Stimulated activated CD4-positive, alpha-beta T cell treated with anti-CD3 and anti-CD28 coated beads, Interleukin-2, amount 100 ng/mL, for 4 hours (primary cell): ENCODE measurements at regions not wholly inside any gene's neighbourhood (a gene's known extent, or its start where the extent isn't known, plus 50 kb on each side); places are given as distances from the start of the nearest gene placed in this dataset.

Experiments used
- DNase-seq: peaks from one replicate; pipeline ENCODE4 v3.0.0-alpha.2; 2020; ENCODE audit warnings: low read depth

- DNase-seq, result no peak
Observed at GRCh38 chr3:7793786-7794185, 707.8 kb upstream of the LMCD1 start.

- no peak for DNase-seq
Observed at GRCh38 chr3:7798276-7798675, 703.3 kb upstream of the LMCD1 start.

GRCh38 chr3:7800006-7800780, 701.4 kb upstream of the LMCD1 start:
- no peak for DNase-seq

- no peak for DNase-seq
Observed at GRCh38 chr3:7812490-7812889, 689.1 kb upstream of the LMCD1 start.

- DNase-seq, result no peak
Observed at GRCh38 chr3:7813365-7813764, 688.3 kb upstream of the LMCD1 start.

- no peak for DNase-seq
Observed at GRCh38 chr3:7817239-7817638, 684.4 kb upstream of the LMCD1 start.

GRCh38 chr3:7820969-7821368, 680.7 kb upstream of the LMCD1 start:
- no peak for DNase-seq

GRCh38 chr3:7821858-7822257, 679.8 kb upstream of the LMCD1 start:
- no peak for DNase-seq

GRCh38 chr3:7841451-7841850, 660.2 kb upstream of the LMCD1 start:
- no peak for DNase-seq

- no peak for DNase-seq
Observed at GRCh38 chr3:7843441-7843840, 658.2 kb upstream of the LMCD1 start.

- DNase-seq, result no peak
Observed at GRCh38 chr3:7847021-7847420, 654.6 kb upstream of the LMCD1 start.

- DNase-seq, result no peak
Observed at GRCh38 chr3:7847521-7847920, 654.1 kb upstream of the LMCD1 start.

GRCh38 chr3:7854266-7854665, 647.4 kb upstream of the LMCD1 start:
- no peak for DNase-seq

- DNase-seq, result no peak
Observed at GRCh38 chr3:7854721-7855120, 646.9 kb upstream of the LMCD1 start.

- DNase-seq, result no peak
Observed at GRCh38 chr3:7865611-7866010, 636.0 kb upstream of the LMCD1 start.

GRCh38 chr3:7867587-7867986, 634.0 kb upstream of the LMCD1 start:
- DNase-seq, result no peak

- no peak for DNase-seq
Observed at GRCh38 chr3:7871003-7871560, 630.5 kb upstream of the LMCD1 start.

- DNase-seq, result no peak
Observed at GRCh38 chr3:7874116-7874515, 627.5 kb upstream of the LMCD1 start.

GRCh38 chr3:7875925-7876324, 625.7 kb upstream of the LMCD1 start:
- DNase-seq, result no peak

GRCh38 chr3:7876741-7877297, 624.8 kb upstream of the LMCD1 start:
- peak; percentile 58 for DNase-seq

- no peak for DNase-seq
Observed at GRCh38 chr3:7877312-7877711, 624.3 kb upstream of the LMCD1 start.

- no peak for DNase-seq
Observed at GRCh38 chr3:7879572-7879971, 622.1 kb upstream of the LMCD1 start.

- DNase-seq, result no peak
Observed at GRCh38 chr3:7881946-7882345, 619.7 kb upstream of the LMCD1 start.

GRCh38 chr3:7897655-7898054, 604.0 kb upstream of the LMCD1 start:
- DNase-seq, result no peak
